AG04449 (cell line): ENCODE measurements at regions not wholly inside any gene's neighbourhood (a gene's known extent, or its start where the extent isn't known, plus 50 kb on each side); places are given as distances from the start of the nearest gene placed in this dataset.

Experiments
- CTCF ChIA-PET: fragments of 350-600 bp; formaldehyde crosslinking; extraction: SDS; loops from one replicate; lab custom pipeline; 2021; ENCODE audit warnings: antibody characterized with exemption; lab: Yijun Ruan, JAX
- POLR2A ChIA-PET: fragments of 400-600, 350-600 bp; formaldehyde crosslinking; extraction: SDS; loops from one replicate; lab custom pipeline; 2020; ENCODE audit warnings: antibody characterized with exemption, inconsistent platforms; lab: Yijun Ruan, JAX
- DNase-seq: peaks from one replicate; pipeline ENCODE4 v3.0.0-alpha.2; 2010; ENCODE audit warnings: low read depth, low spot score
- H3K4me3 ChIP-seq: 2 replicates; pipeline ENCODE4 v1.5.1; 2011; ENCODE audit warnings: low read depth, mild to moderate bottlenecking, control low read depth, low read length
- TF ChIP-seq, protein P1 (sequence below): IDR thresholded peaks from one replicate; pipeline ENCODE4 v1.5.1; 2011; ENCODE audit warnings: mild to moderate bottlenecking, moderate library complexity, low read length, control low read depth, inconsistent platforms; ENCODE audit not compliant: insufficient read depth; ENCODE audit errors: missing control alignments

GRCh38 chr3:117887031-117887430 is 1147.6 kb downstream of the IGSF11 start:
- ChIA-PET POLR2A (no interaction called here), CTCF (no interaction called here)
- no peak overlapping the region for H3K4me3 ChIP-seq
- no peak for DNase-seq
- TF ChIP-seq, protein P1, sequence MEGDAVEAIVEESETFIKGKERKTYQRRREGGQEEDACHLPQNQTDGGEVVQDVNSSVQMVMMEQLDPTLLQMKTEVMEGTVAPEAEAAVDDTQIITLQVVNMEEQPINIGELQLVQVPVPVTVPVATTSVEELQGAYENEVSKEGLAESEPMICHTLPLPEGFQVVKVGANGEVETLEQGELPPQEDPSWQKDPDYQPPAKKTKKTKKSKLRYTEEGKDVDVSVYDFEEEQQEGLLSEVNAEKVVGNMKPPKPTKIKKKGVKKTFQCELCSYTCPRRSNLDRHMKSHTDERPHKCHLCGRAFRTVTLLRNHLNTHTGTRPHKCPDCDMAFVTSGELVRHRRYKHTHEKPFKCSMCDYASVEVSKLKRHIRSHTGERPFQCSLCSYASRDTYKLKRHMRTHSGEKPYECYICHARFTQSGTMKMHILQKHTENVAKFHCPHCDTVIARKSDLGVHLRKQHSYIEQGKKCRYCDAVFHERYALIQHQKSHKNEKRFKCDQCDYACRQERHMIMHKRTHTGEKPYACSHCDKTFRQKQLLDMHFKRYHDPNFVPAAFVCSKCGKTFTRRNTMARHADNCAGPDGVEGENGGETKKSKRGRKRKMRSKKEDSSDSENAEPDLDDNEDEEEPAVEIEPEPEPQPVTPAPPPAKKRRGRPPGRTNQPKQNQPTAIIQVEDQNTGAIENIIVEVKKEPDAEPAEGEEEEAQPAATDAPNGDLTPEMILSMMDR: no peak

GRCh38 chr3:117887901-117888300 is 1146.7 kb downstream of the IGSF11 start:
- H3K4me3 ChIP-seq: no peak overlapping the region
- POLR2A ChIA-PET: no interaction called here
- CTCF ChIA-PET: interaction anchor here (0.8 kb wide), 1 partner anchor 10 kb away, joined by 3 read pairs; no protein-coding TSS in a partner anchor
- TF ChIP-seq, protein P1: no peak
- DNase-seq: no peak

- no peak for DNase-seq
- H3K4me3 ChIP-seq: no peak overlapping the region
- ChIA-PET CTCF (no interaction called here), POLR2A (no interaction called here)
- TF ChIP-seq, protein P1: no peak
Observed at GRCh38 chr3:117892431-117892841, 1142.2 kb downstream of the IGSF11 start.

- TF ChIP-seq, protein P1: no peak
- POLR2A ChIA-PET: no interaction called here
- DNase-seq: no peak
- CTCF ChIA-PET: interaction anchor here (1.3 kb wide), 1 partner anchor 105 kb away, joined by 4 read pairs; no protein-coding TSS in a partner anchor
- no peak overlapping the region for H3K4me3 ChIP-seq
Observed at GRCh38 chr3:117893001-117893400, 1141.6 kb downstream of the IGSF11 start.

GRCh38 chr3:117893638-117894037 is 1141.0 kb downstream of the IGSF11 start:
- H3K4me3 ChIP-seq: no peak overlapping the region
- ChIA-PET CTCF (interaction anchor here (1.3 kb wide), 1 partner anchor 104 kb away, joined by 4 read pairs; no protein-coding TSS in a partner anchor), POLR2A (no interaction called here)
- TF ChIP-seq, protein P1: no peak
- no peak for DNase-seq

GRCh38 chr3:117898722-117899522 is 1135.7 kb downstream of the IGSF11 start:
- POLR2A ChIA-PET: no interaction called here
- CTCF ChIA-PET: no interaction called here
- no peak overlapping the region for H3K4me3 ChIP-seq
- TF ChIP-seq, protein P1: no peak
- DNase-seq: no peak
